Tibial nerve (tissue), 3 donors: ENCODE measurements at regions not wholly inside any gene's neighbourhood (a gene's known extent, or its start where the extent isn't known, plus 50 kb on each side); places are given as distances from the start of the nearest gene placed in this dataset.

Experiments
- POLR2A ChIP-seq, 2 donors: fragments of 450-650 bp; IDR thresholded peaks; one replicate each; pipeline ENCODE4 v1.6.1; 2017; ENCODE audit warnings: antibody characterized with exemption in 2 of 2, mild to moderate bottlenecking in 2 of 2, moderate library complexity in 2 of 2
- TF ChIP-seq, protein P1 (sequence below), 5 experiments: fragments of 200-600 bp in 3 of 5; fragments of 450-650 bp in 2 of 5; sonication (generic) in 3 of 5; IDR thresholded peaks; one replicate each; pipeline ENCODE4 v1.5.1; 2016 to 2019; ENCODE audit warnings: antibody characterized with exemption in 5 of 5, mild to moderate bottlenecking in 3 of 5, moderate library complexity in 2 of 5

DNA sequence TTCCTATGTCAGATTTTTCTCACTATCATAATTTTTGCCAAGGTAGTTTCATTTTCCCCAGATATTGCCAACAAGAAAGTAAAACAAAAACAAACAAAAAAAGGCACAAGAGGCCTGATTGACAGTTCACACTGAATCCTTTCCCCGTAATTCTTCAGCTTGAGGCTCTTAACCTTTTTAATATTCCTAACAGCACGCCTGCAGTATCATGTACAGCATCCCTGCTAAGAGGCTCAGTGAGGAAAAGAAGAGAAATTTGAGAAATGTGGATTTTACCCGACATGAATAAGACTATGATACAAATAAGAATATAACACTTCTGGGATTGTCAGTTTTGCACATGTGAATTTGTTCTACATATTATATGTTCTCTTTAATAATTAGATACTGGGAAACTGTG is 182.4 kb upstream of the CDK1 start:
- TF ChIP-seq, protein P1, sequence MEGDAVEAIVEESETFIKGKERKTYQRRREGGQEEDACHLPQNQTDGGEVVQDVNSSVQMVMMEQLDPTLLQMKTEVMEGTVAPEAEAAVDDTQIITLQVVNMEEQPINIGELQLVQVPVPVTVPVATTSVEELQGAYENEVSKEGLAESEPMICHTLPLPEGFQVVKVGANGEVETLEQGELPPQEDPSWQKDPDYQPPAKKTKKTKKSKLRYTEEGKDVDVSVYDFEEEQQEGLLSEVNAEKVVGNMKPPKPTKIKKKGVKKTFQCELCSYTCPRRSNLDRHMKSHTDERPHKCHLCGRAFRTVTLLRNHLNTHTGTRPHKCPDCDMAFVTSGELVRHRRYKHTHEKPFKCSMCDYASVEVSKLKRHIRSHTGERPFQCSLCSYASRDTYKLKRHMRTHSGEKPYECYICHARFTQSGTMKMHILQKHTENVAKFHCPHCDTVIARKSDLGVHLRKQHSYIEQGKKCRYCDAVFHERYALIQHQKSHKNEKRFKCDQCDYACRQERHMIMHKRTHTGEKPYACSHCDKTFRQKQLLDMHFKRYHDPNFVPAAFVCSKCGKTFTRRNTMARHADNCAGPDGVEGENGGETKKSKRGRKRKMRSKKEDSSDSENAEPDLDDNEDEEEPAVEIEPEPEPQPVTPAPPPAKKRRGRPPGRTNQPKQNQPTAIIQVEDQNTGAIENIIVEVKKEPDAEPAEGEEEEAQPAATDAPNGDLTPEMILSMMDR (IDR thresholded peaks at IDR 0.05), result no peak
- no peak for TF ChIP-seq POLR2A (IDR thresholded peaks at IDR 0.05)
